CD4-positive, alpha-beta T cell (primary cell): ENCODE measurements at regions not wholly inside any gene's neighbourhood (a gene's known extent, or its start where the extent isn't known, plus 50 kb on each side); places are given as distances from the start of the nearest gene placed in this dataset.
"Not testable (repeated sequence)": the region's sequence is repeated elsewhere in the genome, so short reads cannot be mapped to it uniquely, and the experiment has no call there.

Experiments used
- ATAC-seq: fragments of 200-7000 bp; cut with Tn5 transposase; one replicate; pipeline ENCODE4 v1.10.0; 2022; ENCODE audit warnings: mild to moderate bottlenecking; ENCODE audit not compliant: poor library complexity
- CTCF ChIA-PET: fragments of 350-600 bp; sonication (Branson Sonifier 250); formaldehyde crosslinking; loops from one replicate; lab custom pipeline; 2021; ENCODE audit warnings: antibody characterized with exemption, inconsistent platforms; lab: Charles Lee
- POLR2A ChIA-PET: fragments of 350-600 bp; sonication (Branson Sonifier 250); formaldehyde crosslinking; loops from one replicate; lab custom pipeline; 2021; ENCODE audit warnings: antibody characterized with exemption, inconsistent platforms; lab: Charles Lee
- DNase-seq, 14 experiments: peaks; one replicate each; pipeline ENCODE4 v3.0.0-alpha.2; 2013 to 2020; ENCODE audit warnings: mixed read lengths in 2 of 14
- H3K27ac ChIP-seq, 2 donors: one replicate each; pipeline versions ENCODE4 v1.5.1 to v1.7.0; 2013; ENCODE audit warnings: low read length in 2 of 2, low read depth in 1 of 2, mild to moderate bottlenecking in 1 of 2
- H3K27me3 ChIP-seq, 2 experiments: 1 replicate in 1 of 2; 2 replicates in 1 of 2; pipeline versions ENCODE4 v1.6.1 to v1.7.0; 2013; ENCODE audit warnings: low read length in 2 of 2, control low read depth in 1 of 2, mild to moderate bottlenecking in 1 of 2, moderate library complexity in 1 of 2; ENCODE audit not compliant: insufficient read depth in 2 of 2, control insufficient read depth in 1 of 2
- H3K36me3 ChIP-seq: one replicate; pipeline ENCODE4 v1.6.1; 2013; ENCODE audit warnings: low read length, control low read depth; ENCODE audit not compliant: insufficient read depth
- H3K4me1 ChIP-seq: one replicate; pipeline ENCODE4 v1.6.1; 2013; ENCODE audit warnings: low read length, control low read depth; ENCODE audit not compliant: insufficient read depth
- H3K4me3 ChIP-seq: one replicate; pipeline ENCODE4 v1.5.1; 2013; ENCODE audit warnings: mild to moderate bottlenecking, low read length, moderate library complexity
- H3K9me3 ChIP-seq, 2 experiments: 1 replicate in 1 of 2; 2 replicates in 1 of 2; pipeline versions ENCODE4 v1.6.1 to v1.7.0; 2013; ENCODE audit warnings: low read length in 2 of 2, mild to moderate bottlenecking in 2 of 2, control low read depth in 1 of 2, moderate library complexity in 1 of 2; ENCODE audit not compliant: control insufficient read depth in 1 of 2, insufficient read depth in 1 of 2
- H3K27ac Mint-ChIP-seq: one replicate; pipeline ENCODE4 v1.8.0; 2020; ENCODE audit warnings: mixed read lengths
- H3K27me3 Mint-ChIP-seq: one replicate; pipeline ENCODE4 v1.8.0; 2021; ENCODE audit warnings: mixed read lengths
- H3K36me3 Mint-ChIP-seq: one replicate; pipeline ENCODE4 v1.8.0; 2021; ENCODE audit warnings: low read depth, mixed read lengths
- H3K4me1 Mint-ChIP-seq: one replicate; pipeline ENCODE4 v1.8.0; 2021; ENCODE audit warnings: low read depth, mixed read lengths
- H3K4me3 Mint-ChIP-seq: one replicate; pipeline ENCODE4 v1.8.0; 2020; ENCODE audit warnings: mild to moderate bottlenecking, mixed read lengths
- H3K9me3 Mint-ChIP-seq: one replicate; pipeline ENCODE4 v1.8.0; 2020; ENCODE audit warnings: mixed read lengths
- intact Hi-C, 2 experiments: fragments of 100-400 bp; cut with DNase I in 1 of 2; cut with micrococcal nuclease in 1 of 2; formaldehyde crosslinking; loops; one replicate each; pipeline versions ENCODE4 v1.15.1 to v1.9.0; 2023 to 2025; cut with DNase I, micrococcal nuclease

GRCh38 chr13:18698332-18698731 lies 483.3 kb downstream of the TUBA3C start:
- intact Hi-C loops, H3K36me3 ChIP-seq, H3K9me3 Mint-ChIP-seq, H3K36me3 Mint-ChIP-seq, CTCF ChIA-PET, H3K4me1 ChIP-seq, H3K4me3 ChIP-seq, DNase-seq, H3K27me3 ChIP-seq, H3K4me3 Mint-ChIP-seq, H3K27ac Mint-ChIP-seq, POLR2A ChIA-PET, H3K4me1 Mint-ChIP-seq, ATAC-seq, H3K9me3 ChIP-seq, H3K27ac ChIP-seq, H3K27me3 Mint-ChIP-seq: not testable (repeated sequence)

GRCh38 chr13:18697851-18698250 lies 483.8 kb downstream of the TUBA3C start:
- H3K9me3 ChIP-seq, H3K36me3 Mint-ChIP-seq, H3K27ac Mint-ChIP-seq, CTCF ChIA-PET, H3K4me1 ChIP-seq, H3K4me3 ChIP-seq, intact Hi-C loops, DNase-seq, H3K36me3 ChIP-seq, POLR2A ChIA-PET, H3K9me3 Mint-ChIP-seq, H3K27me3 Mint-ChIP-seq, H3K27me3 ChIP-seq, ATAC-seq, H3K27ac ChIP-seq, H3K4me3 Mint-ChIP-seq, H3K4me1 Mint-ChIP-seq: not testable (repeated sequence)

GRCh38 chr13:18697221-18697620 lies 484.4 kb downstream of the TUBA3C start:
- H3K27me3 ChIP-seq, H3K27ac ChIP-seq, intact Hi-C loops, H3K9me3 Mint-ChIP-seq, H3K27me3 Mint-ChIP-seq, H3K9me3 ChIP-seq, H3K4me3 Mint-ChIP-seq, H3K36me3 Mint-ChIP-seq, H3K4me1 ChIP-seq, H3K4me3 ChIP-seq, CTCF ChIA-PET, POLR2A ChIA-PET, H3K36me3 ChIP-seq, ATAC-seq, DNase-seq, H3K27ac Mint-ChIP-seq, H3K4me1 Mint-ChIP-seq: not testable (repeated sequence)

GRCh38 chr13:18677403-18677802 lies 504.2 kb downstream of the TUBA3C start:
- H3K27ac Mint-ChIP-seq, H3K4me1 ChIP-seq, DNase-seq, H3K36me3 Mint-ChIP-seq, H3K27me3 ChIP-seq, H3K27ac ChIP-seq, intact Hi-C loops, H3K4me3 Mint-ChIP-seq, H3K4me1 Mint-ChIP-seq, H3K9me3 ChIP-seq, H3K4me3 ChIP-seq, H3K9me3 Mint-ChIP-seq, H3K36me3 ChIP-seq, POLR2A ChIA-PET, CTCF ChIA-PET, ATAC-seq: not testable (repeated sequence)
- H3K27me3 Mint-ChIP-seq: peaks cover 14% of the 10 kb centered on the region

GRCh38 chr13:18675268-18675667 lies 506.4 kb downstream of the TUBA3C start:
- H3K9me3 Mint-ChIP-seq, intact Hi-C loops, H3K4me1 Mint-ChIP-seq, H3K4me1 ChIP-seq, H3K27me3 ChIP-seq, H3K4me3 ChIP-seq, H3K27me3 Mint-ChIP-seq, ATAC-seq, POLR2A ChIA-PET, DNase-seq, H3K9me3 ChIP-seq, H3K36me3 Mint-ChIP-seq, H3K36me3 ChIP-seq, H3K27ac Mint-ChIP-seq, H3K27ac ChIP-seq, CTCF ChIA-PET, H3K4me3 Mint-ChIP-seq: not testable (repeated sequence)

- ATAC-seq, H3K36me3 Mint-ChIP-seq, H3K27me3 Mint-ChIP-seq, POLR2A ChIA-PET, H3K4me1 Mint-ChIP-seq, H3K4me1 ChIP-seq, H3K4me3 ChIP-seq, H3K9me3 Mint-ChIP-seq, CTCF ChIA-PET, H3K27ac Mint-ChIP-seq, H3K27me3 ChIP-seq, DNase-seq, H3K27ac ChIP-seq, intact Hi-C loops, H3K36me3 ChIP-seq, H3K9me3 ChIP-seq, H3K4me3 Mint-ChIP-seq: not testable (repeated sequence)
These were observed 507.8 kb downstream of the TUBA3C start for GRCh38 chr13:18673794-18674193.

GRCh38 chr13:18666585-18666984 lies 515.0 kb downstream of the TUBA3C start:
- H3K27ac Mint-ChIP-seq, H3K27ac ChIP-seq, H3K9me3 Mint-ChIP-seq, ATAC-seq, H3K27me3 Mint-ChIP-seq, H3K4me3 ChIP-seq, intact Hi-C loops, H3K4me3 Mint-ChIP-seq, H3K36me3 ChIP-seq, H3K27me3 ChIP-seq, H3K4me1 ChIP-seq, H3K4me1 Mint-ChIP-seq, CTCF ChIA-PET, H3K36me3 Mint-ChIP-seq, POLR2A ChIA-PET, DNase-seq, H3K9me3 ChIP-seq: not testable (repeated sequence)
